AG10803 (cell line): ENCODE measurements at regions not wholly inside any gene's neighbourhood (a gene's known extent, or its start where the extent isn't known, plus 50 kb on each side); places are given as distances from the start of the nearest gene placed in this dataset.

Experiments used
- DNase-seq: peaks from one replicate; pipeline ENCODE4 v3.0.0; 2010; ENCODE audit warnings: low read depth
- H3K4me3 ChIP-seq: 2 replicates; pipeline ENCODE4 v1.5.1; 2011; ENCODE audit warnings: mild to moderate bottlenecking, low read length, control low read depth
- TF ChIP-seq, protein P1 (sequence below): conservative IDR thresholded peaks from 2 replicates; pipeline ENCODE4 v1.5.1; 2011; ENCODE audit warnings: mild to moderate bottlenecking, low read length, control low read depth, inconsistent platforms

DNA sequence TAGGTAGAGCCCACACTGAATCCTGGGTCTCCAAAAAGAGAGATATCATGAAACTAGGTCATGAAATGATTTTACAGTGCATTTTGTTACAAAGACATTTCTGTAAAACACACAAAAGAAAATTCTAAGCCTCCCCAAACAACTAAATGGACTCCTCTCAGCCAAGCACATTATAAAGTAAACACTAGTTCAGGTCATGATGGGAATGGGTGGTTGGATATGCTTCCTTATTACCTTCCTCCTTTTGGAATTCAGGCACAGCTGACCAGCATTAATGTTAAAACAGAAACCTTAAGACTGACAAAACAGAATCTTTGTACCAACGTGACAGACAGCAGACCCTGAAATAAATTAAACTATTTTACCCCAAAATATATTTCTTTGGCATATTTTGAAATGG, 87.9 kb upstream of the NPY2R start:
- DNase-seq = no peak
- TF ChIP-seq, protein P1, sequence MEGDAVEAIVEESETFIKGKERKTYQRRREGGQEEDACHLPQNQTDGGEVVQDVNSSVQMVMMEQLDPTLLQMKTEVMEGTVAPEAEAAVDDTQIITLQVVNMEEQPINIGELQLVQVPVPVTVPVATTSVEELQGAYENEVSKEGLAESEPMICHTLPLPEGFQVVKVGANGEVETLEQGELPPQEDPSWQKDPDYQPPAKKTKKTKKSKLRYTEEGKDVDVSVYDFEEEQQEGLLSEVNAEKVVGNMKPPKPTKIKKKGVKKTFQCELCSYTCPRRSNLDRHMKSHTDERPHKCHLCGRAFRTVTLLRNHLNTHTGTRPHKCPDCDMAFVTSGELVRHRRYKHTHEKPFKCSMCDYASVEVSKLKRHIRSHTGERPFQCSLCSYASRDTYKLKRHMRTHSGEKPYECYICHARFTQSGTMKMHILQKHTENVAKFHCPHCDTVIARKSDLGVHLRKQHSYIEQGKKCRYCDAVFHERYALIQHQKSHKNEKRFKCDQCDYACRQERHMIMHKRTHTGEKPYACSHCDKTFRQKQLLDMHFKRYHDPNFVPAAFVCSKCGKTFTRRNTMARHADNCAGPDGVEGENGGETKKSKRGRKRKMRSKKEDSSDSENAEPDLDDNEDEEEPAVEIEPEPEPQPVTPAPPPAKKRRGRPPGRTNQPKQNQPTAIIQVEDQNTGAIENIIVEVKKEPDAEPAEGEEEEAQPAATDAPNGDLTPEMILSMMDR = no peak
- no peak overlapping the region for H3K4me3 ChIP-seq

DNA sequence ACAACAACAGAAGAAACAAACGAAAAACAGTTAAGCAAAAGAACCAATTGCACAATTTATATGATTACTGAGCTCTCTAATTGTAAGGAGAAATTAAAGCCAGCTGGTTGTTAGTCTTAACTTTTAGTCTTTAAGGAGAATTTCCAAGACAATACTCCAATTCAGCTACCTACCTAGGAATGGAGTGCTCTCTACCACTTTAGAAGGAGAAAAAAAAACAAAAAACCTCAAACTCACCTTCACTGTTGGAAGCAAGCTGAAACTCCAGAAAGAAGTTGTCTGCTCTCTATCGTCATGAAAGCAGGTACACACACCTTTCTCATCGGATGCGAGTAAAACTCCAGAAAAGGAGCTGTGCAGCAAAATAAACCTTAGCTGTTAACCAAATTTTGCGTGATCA, 86.1 kb upstream of the NPY2R start:
- TF ChIP-seq, protein P1 = no peak
- H3K4me3 ChIP-seq = no peak overlapping the region
- DNase-seq = no peak

DNA sequence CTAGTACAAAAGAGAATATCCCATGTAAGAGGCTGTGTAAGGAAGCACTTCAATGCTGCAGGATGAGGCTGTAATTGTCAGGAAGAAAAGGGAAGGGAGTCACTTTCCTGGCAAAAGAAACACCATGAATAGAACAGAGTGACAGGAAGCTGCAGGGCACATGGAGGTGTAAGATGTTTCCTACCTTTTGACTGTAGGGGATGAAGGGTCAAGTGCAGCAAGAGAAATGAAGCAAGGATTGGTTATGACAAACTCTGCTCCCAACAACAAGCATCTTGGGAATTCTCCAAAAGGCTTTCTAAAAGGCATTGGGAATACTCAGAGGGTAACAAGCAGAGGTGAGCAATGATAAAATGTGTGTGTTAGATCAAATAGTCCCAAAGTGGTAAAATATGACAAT, 74.3 kb upstream of the NPY2R start:
- DNase-seq = no peak
- TF ChIP-seq, protein P1 = no peak

DNA sequence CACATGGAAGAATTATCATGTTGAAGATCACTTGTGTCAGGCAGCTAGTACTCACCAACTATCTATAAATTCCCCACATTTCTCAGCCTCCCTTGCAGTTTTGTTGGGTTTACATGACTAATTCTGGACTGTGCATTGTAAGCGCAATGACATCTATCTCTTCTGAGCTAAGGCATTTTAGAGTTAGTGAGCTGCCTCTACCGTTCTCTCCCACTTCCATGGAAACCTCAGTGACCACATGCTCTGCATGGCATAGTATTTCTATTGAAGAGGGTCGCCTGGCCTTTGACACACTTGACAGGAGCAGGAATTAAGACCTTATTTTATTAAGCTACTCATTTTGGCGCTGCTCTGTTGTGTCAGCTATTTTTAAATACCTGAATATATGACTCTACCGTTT, 67.5 kb upstream of the NPY2R start:
- TF ChIP-seq, protein P1 = no peak
- DNase-seq = no peak
- H3K4me3 ChIP-seq = no peak overlapping the region

More for the DNA sequence above, 74.3 kb upstream of the NPY2R start:
- no peak overlapping the region for H3K4me3 ChIP-seq

DNA sequence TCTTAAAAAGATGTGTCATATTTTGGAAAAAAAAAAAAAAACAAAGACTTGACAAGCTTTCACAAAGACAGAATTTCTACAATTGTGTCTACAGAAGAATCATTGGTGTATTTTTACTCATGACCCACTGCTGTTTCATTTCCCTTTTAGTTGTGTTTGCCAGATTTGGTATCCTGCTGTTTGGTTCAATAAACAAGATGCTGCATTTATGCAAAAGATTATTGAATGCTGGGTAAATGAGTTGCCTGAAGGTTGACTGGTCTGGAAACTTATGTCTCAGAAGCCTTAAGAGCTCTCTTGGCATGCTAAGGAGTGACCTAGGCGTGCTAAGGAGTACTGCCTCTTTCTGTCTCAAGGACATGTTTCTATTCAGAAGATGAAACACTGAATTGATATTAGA, 64.9 kb upstream of the NPY2R start:
- no peak for DNase-seq
- TF ChIP-seq, protein P1 = no peak
- H3K4me3 ChIP-seq = no peak overlapping the region
